ENCODE measurements at regions not wholly inside any gene's neighbourhood (a gene's known extent, or its start where the extent isn't known, plus 50 kb on each side); places are given as distances from the start of the nearest gene placed in this dataset.
"Not testable (repeated sequence)": the region's sequence is repeated elsewhere in the genome, so short reads cannot be mapped to it uniquely, and the experiment has no call there.

DNA sequence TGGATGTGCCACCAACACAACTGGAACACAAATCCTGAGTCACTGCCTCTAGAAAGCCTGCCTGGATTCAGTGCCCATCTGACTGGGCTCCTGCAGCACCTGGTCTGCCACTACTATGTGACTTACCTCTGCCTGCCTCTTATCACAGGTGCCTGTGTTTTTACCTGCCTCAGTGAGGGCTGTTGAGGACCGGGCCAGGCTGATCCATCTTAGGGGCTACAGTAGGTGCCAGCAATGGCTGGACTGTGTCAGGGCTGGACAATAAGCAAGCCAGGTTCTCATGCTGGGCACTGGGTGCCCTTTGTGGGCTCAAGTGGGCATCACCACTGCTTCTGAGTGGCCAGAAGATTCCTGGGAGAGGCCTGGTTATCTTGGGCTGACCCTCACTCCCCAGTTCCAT is 948.6 kb upstream of the TPTE start:
- DNase-seq, result not testable (repeated sequence)

DNA sequence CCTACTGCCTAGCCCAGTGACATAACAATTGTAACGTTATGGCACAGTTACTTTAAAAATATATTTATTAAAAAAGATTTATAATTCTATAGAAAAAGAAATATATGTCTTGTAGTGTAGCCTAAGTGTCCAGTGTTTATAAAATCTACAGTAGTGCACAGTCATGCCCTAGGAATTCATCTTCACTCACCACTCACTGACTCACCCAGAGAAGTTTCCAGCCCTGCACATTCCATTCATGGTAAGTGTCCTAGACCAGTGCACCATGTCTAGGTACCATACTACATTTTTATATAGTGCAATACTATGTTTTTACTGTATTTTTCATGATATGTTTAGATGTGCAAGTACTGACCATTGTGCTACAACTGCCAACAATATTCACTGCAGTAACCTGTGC is 947.9 kb upstream of the TPTE start:
- DNase-seq, result not testable (repeated sequence)

DNA sequence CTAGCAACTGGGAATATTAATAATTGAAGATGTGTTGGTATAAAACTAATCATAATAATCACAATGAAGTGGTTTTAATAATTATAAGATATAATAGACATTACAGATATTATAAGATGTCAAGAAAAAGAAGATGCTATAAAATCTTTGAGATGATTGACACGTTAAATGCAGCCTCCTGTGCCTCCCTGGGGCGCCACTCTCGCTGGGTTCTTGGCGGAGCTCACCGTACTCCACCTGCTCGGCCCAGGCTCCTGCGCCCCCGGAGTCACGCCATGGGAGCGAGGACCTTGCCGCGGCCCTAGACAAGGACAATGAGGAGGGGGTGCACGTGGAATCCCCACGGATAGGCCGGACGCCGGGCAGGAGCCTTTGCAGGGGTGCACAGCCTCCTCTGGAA is 942.1 kb upstream of the TPTE start:
- DNase-seq, result not testable (repeated sequence)

DNA sequence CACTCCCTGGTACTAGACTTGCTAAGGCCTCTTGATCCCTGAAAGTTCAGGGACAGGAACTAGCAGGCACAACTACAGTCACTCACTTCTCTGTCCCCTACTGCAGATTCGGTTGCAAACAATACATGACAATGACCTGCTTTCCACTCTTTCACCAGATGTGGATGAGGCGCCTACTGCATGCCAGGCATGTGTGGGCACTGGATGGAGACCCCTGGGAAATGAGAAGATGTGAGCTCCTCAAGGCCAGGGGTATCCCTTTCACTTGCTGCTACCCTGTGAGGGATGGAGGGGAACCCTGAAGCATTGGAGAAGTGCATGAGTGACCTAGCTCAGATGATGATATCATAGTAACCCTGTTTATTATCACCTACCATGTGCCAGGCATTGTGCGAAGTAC is 933.4 kb upstream of the TPTE start:
- DNase-seq, result not testable (repeated sequence)

DNA sequence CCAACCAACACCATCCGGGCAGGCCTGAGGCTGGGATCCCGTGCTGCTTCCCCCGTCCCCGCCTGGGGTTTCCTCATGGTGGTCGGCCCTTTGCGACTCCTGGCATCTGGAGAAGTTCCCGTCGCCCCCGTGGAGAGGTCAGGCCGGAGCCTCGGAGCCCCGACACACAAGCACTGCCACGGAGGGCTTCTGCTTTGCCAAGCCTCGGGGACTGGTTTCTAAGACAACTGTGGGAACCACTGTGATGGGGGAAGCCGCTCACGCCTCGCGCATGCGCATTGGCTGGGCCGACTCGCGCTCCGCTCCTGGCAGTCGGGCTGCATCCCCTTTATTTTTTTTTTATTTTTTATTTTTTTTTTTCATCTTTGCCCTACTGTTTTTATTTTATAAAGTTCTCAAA is 928.8 kb upstream of the TPTE start:
- DNase-seq, result not testable (repeated sequence)

DNA sequence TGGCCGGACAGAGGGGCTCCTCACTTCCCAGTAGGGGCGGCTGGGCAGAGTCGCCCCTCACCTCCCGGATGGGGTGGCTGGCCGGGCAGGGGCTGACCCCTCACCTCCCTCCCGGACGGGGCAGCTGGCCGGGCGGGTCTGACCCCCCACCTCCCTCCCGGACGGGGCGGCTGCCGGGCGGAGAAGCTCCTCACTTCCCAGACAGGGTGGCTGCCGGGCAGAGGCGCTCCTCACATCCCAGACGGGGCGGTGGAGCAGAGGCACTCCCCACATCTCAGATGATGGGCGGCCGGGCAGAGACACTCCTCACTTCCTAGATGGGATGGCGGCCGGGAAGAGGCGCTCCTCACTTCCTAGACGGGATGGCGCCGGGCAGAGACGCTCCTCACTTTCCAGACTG is 927.7 kb upstream of the TPTE start:
- DNase-seq, result not testable (repeated sequence)

DNA sequence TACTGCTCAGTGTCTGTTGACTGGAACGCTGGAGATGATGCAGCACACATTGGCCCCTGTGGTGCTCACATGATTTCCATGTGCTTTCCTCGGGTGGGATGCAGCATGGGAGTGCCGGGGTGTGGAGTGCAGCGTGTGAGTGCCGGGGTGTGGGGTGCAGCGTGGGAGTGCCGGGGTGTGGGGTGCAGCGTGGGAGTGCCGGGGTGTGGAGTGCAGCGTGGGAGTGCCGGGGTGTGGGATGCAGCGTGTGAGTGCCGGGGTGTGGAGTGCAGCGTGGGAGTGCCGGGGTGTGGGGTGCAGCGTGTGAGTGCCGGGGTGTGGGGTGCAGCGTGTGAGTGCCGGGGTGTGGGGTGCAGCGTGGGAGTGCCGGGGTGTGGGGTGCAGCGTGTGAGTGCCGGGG is 907.4 kb upstream of the TPTE start:
- DNase-seq, result not testable (repeated sequence)

DNA sequence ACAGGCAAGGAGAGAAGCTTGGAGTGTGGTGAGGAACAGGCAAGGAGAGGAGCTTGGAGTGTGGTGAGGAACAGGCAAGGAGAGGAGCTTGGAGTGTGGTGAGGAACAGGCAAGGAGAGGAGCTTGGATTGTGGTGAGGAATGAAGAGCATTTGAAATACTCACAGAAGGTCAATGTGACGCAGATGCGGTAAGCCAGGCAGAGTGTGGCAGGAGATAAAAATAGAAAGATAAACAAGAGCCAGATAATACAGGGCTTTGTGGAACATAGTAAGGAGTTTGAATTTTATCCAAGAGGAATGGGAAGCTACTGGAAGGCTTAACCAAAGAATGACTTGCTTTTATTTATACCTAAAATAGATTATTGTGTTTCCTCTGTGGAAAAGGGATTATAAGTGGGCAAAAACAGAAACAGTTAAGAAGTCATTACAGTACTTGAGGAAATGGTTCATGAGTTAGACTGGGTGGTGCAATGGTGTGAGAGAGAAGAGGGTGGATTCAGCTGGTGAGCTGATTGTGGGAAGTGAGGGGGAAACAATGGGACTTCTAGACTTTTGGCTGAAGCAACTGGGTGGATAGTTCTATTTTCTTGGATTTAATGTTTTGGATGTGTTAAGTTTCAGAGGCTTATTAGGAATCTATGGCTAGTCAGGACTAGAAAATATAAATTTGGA is 900.1 kb upstream of the TPTE start:
- not testable (repeated sequence) for DNase-seq

DNA sequence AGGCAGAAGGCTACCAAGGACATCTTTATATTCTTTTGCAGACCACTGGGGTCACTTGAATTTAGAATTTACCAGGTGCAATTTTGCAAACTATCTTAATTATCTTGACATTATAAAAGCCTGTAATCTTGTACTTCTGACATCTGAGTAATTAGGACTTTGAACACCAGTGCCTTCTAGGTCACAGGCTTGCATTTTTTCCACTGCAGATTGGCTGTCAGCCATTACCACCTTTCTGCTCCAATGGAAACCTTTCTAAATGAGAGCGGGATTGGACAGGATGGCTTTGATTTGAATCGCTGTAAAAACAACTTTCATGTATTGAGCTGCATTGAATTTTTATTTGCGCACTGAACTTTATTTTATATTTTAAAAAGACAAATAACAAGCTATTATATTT is 893.3 kb upstream of the TPTE start:
- DNase-seq, result not testable (repeated sequence)

DNA sequence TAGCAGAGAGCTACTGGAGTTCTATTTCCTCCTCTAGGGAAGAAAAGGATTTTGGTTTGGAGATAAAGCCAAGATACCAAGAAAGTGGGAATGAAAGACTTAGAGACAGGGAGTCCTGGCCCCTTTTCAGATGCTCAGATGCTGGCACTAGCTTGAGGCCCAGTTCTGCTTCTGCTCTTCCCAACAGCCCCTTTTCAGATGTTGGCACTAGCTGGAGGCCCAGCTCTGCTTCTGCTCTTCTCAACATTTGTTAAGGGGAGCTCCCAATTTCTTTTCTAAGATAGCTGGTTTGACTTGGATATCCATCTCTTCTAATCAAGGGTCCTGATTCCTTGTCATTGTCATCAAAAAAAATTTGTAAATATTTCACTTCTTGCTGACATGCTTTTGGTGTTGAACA is 874.0 kb upstream of the TPTE start:
- not testable (repeated sequence) for DNase-seq

DNA sequence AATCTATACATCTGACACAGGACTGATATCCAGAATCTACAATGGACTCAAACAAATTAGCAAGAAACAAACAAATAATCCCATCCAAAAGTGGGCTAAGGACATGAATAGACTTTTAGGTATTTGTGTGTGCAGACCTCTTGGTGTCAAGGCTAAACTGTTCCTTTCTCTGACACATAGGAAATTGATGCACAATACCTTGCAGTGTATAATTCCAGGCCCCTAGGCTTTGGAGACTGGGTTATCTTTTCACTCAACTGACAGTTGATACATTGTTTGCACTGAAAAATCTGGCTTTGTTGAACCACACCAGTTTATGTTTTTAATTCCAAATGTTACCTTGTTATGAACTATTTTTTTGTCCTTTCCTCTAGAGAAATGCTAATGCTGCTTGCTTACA is 873.1 kb upstream of the TPTE start:
- DNase-seq, result not testable (repeated sequence)

DNA sequence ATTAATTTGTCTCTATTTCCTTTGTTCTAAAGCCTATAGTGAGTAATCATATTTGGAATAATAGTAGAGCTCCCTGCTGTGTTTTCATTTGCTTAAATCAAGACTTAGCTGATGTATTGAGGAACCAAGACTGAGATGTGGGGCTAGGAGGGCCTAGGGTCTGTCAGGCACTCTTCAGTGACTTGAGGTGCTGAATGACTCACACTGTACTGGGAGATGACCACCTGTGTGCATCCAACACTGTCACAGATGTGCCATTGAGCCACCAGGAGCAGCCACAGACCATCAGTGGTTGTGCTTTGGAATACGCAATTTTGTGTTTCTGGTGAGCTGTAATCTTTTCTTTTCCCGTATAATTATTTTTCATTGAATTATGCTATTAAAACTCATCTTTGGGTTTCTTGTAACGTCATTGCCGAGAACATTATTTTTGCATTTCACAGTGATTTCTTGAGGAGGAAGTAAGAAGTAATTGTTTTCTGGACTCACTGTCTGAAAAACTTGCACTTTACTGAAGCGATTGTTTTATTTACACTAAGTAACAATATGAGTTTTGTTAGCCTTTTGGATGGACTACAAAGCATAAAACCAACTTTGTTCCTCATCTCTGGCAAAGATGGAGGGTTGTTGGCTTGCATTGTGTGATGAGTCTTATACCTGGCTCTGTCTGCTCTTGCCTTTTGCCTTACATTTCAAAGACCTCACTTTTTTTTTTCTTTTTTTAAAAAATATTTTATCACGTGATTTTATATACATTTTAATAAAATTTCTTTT is 872.2 kb upstream of the TPTE start:
- DNase-seq, result not testable (repeated sequence)

DNA sequence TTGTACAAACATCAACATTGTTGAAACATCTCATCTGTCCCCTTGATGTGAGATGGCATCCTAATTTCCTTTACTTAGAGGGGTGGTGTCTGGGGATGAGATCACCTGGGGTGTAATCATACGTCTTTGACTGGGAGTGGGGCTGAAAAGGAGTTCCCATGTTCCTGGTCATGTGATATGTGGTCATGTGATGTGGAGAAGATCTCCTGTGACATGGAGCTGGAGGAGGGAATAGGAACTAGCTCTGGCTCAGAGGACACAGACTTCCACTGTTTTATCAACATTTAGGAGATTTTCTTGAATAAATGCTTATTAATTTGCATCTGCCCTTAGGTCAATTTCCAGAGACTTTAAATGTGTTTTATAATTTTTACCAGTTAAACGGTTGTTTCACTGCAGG is 868.6 kb upstream of the TPTE start:
- not testable (repeated sequence) for DNase-seq

DNA sequence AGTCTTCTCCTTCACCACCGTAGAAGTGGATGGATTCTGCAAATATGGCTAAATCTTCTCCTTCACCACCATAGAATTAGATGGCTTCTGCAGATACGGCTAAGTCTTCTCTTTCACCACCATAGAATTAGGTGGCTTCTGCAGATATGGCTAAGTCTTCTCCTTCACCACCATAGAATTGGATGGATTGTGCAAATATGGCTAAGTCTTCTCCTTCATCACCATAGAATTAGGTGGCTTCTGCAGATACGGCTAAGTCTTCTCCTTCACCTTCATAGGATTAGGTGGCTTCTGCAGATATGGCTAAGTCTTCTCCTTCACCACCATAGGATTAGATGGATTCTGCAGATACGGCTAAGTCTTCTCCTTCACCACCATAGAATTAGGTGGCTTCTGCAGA is 866.2 kb upstream of the TPTE start:
- not testable (repeated sequence) for DNase-seq

DNA sequence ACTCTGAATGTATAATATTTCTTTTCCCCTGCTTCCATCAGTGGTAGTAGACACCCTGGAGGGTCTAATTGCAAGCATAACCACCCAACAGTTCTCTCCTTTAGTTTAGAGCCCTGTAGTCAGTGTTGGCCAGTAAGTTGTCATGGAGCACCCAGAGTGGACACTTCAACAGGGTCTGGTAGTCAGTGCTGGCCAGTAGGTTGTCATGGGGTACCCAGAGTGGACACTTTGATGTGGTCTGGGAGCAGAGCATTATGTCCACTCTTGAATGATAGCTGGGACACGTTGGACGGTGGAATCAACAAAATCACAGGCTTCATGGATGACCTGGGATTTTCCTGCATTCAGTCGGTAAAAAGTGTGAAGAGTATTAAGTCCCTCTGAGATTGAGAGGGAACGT is 864.9 kb upstream of the TPTE start:
- not testable (repeated sequence) for DNase-seq

DNA sequence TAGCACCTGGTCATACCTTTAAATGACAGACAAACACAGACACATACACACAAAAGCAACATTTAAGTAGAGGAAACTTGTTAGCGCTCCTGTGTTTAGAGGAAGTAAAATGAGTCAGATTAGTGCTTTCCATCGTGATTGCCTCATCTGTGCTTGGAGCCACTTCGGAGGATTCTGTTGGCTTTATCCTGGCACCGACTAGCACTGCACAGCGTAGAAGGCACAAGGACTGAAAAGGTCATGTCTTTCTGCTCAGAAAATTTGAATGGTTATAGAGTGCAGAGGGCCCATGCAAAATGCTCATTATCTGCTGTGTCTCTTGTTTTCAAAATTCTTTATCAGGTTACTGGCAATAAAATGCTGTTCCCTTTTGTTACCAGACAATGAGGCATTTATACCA is 863.6 kb upstream of the TPTE start:
- not testable (repeated sequence) for DNase-seq

DNA sequence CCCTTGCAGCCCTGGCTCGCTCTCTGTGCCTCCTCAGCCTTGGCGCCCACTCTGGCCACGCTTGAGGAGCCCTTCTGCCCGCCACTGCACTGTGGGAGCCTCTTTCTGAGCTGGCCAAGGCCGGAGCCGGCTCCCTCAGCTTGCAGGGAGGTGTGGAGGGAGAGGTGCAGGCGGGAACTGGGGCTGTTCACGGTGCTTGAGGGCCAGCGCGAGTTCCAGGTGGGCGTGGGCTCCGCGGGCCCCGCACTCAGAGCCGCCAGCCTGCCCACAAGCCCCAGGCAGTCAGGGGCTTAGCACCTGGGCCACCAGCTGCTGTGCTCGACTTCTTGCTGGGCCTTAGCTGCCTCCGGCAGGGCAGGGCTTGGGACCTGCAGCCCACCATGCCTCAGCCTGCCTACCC is 861.5 kb upstream of the TPTE start:
- not testable (repeated sequence) for DNase-seq

DNA sequence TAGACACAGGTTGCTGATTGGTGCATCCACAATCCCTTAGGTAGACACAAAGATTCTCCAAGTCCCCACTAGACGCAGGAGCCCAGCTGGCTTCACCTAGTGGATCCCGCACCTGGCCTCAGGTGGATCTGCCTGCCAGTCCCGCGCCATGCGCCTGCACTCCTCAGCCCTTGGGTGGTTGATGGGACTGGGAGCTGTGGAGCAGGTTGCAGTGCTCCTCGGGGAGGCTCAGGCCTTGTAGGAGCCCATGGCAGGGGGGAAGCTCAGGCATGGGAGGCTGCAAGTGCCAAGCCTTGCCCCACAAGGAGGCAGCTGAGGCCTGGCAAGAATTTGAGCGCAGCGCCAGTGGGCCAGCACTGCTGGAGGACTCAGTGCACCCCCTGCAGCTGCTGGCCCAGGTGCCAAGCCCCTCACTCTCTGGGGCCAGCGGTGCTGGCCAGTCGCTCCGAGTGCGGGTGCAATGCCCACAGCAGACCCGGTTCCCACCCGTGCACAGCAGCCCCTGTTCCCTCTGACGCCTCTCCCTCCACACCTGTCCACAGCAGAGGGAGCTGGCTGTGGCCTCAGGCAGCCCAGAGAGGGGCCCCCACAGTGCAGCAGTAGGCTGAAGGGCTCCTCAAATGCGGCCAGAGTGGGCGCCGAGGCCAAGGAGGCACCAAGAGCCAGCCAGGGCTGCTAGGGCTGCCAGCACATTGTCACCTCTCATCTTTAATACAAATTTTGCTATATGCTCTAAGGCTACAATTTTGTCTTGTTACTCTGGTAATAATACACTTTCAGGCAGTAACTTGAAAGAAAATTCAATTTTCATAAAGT is 857.3 kb upstream of the TPTE start:
- DNase-seq, result not testable (repeated sequence)

DNA sequence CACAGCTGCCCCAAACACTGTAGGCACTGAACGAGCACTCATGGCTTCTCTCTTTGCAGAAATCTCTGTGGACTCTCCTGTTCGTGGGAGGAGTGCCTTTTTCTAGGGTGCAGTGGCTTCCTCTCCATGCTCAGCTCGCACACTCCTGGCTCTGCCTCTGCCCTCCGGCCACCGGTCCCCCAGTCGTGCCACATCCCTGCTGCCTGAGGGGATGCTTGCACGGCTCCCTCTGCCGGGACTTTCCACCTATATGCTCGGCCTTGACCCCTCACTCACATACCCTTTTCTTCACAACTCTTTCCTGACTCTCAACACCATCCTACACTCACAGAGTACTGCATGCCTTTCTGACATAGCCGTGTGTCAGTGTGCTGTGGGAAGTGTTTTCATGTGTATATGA is 845.6 kb upstream of the TPTE start:
- DNase-seq, result not testable (repeated sequence)

DNA sequence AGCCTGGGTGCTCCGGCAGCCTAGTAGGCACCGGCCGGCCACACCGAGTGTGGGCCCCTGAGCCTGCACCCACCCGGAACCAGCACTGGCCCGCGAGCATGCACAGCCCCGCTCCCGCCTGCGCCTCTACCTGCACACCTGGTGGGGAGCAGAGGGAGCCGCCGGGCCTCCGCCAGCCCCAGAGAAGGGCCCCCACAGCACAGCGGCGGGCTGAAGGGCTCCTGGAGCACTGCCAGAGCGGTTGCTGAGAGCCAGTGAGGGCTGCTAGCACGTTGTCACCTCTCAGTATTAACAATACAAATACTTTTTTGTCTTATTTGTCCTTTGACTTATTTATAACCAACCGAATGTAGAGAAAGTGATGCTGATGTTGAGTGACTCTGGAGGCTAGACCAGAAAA is 842.4 kb upstream of the TPTE start:
- DNase-seq, result not testable (repeated sequence)

DNA sequence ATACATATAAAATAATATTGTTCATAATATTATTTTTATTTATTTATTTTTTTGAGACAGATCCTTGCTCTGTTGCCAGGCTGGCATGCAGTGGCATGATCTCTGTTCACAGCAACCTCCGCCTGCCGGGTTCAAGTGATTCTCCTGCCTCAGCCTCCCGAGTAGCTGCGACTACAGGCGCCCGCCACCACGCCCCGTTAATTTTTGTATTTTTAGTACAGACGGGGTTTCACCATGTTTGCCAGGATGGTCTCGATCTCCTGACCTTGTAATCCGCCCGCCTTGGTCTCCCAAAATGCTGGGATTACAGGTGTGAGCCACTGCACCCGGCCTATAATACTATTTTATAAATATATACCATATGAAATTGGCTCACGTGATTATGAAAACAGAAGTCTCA is 832.4 kb upstream of the TPTE start:
- not testable (repeated sequence) for DNase-seq

DNA sequence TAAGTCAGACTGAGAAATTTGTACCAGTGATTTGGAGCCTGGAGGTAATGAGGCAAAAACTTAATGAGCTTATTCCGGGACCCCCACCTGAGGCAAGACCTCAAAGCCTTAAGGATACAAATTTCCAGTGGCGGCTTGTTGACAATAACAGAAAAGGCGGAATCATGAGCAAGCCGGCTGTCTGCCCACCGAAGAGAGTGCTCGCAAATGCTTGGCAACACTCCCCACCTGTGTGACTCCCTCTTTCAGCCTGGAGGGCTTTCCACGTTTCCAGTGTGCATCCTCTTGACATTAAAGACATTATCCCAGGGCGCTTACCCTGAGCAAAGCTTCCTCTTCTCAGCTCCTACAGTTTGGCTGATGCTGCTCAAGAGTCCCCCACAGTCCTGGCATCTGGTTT is 830.4 kb upstream of the TPTE start:
- DNase-seq, result not testable (repeated sequence)

DNA sequence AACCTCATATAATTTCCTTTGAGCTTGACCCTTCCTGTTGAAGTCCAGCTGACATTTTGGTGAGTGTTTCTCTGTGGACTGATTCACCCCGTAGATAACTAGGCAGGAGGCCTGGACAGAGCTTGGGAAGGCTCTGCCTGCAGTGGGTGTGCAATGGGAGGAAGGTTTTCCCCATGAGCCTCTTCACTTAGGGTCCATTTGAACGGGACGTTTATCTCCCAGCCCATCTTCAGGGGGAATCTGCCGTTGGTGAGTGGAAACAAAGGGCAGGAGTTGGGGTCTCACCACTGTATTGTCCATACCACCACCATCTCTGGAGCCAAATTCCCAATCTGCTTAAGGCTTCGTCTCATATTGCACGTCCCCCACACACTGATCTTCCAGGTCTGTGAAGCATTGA is 825.6 kb upstream of the TPTE start:
- not testable (repeated sequence) for DNase-seq

DNA sequence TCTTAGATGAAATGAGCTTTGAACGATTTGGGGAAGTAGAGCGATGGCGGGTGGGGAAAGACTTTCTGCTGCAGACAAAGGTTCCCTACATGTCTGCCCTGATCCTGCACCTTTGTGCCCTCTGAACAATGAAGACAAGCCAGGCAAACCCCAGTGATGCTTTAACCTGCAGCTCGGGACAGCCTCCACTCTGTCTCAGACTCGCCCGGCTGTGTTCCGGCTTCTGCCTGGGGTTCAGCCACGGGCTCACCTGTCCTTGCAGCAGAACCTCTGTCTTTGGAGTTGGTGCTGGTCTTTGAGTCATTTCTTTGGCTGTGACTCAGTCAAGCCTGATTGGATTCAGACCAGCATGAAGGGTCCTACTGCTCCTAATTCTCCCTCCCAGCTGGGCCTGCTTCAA is 823.6 kb upstream of the TPTE start:
- DNase-seq, result not testable (repeated sequence)

Measured in NCI-H69 (cell line).